Keratinocyte (primary cell): ENCODE measurements at regions not wholly inside any gene's neighbourhood (a gene's known extent, or its start where the extent isn't known, plus 50 kb on each side); places are given as distances from the start of the nearest gene placed in this dataset.

Source experiments
- DNase-seq: peaks from one replicate; pipeline ENCODE4 v3.0.0-alpha.2; 2011; ENCODE audit warnings: low read depth, missing footprints, low spot score
- FAIRE-seq: peaks from 2 replicates; lab custom pipeline; 2011; peaks lifted over from hg19 to GRCh38; lab: Jason Lieb, UNC
- H2AFZ ChIP-seq: 2 replicates; pipeline ENCODE4 v1.6.0; 2012; ENCODE audit warnings: low read length, control low read depth, inconsistent platforms; ENCODE audit not compliant: control insufficient read depth
- H3K27ac ChIP-seq: 2 replicates; pipeline ENCODE4 v1.5.1; 2011; ENCODE audit warnings: low read length; ENCODE audit not compliant: control insufficient read depth, insufficient read depth
- H3K27me3 ChIP-seq: 3 replicates; pipeline ENCODE4 v1.6.0; 2011; ENCODE audit warnings: low read length; ENCODE audit not compliant: control insufficient read depth, insufficient read depth; ENCODE audit errors: extremely low read depth
- H3K36me3 ChIP-seq, 2 experiments: 2 replicates in 1 of 2; 3 replicates in 1 of 2; pipeline ENCODE4 v1.5.1; 2011; ENCODE audit warnings: low read length in 2 of 2, mild to moderate bottlenecking in 1 of 2; ENCODE audit not compliant: control insufficient read depth in 2 of 2, insufficient read depth in 2 of 2; ENCODE audit errors: extremely low read depth in 1 of 2
- H3K4me1 ChIP-seq: 3 replicates; pipeline ENCODE4 v1.5.1; 2011; ENCODE audit warnings: low read length; ENCODE audit not compliant: control insufficient read depth, insufficient read depth; ENCODE audit errors: extremely low read depth
- H3K4me2 ChIP-seq: 3 replicates; pipeline ENCODE4 v1.6.0; 2011; ENCODE audit warnings: low read depth, low read length; ENCODE audit not compliant: control insufficient read depth, insufficient read depth; ENCODE audit errors: extremely low read depth
- H3K4me3 ChIP-seq, 3 experiments: fragments of 200-600 bp in 1 of 3; sonication (generic) in 1 of 3; 2 replicates in 2 of 3; 3 replicates in 1 of 3; pipeline ENCODE4 v1.5.1; 2011 to 2016; ENCODE audit warnings: low read length in 3 of 3, mild to moderate bottlenecking in 3 of 3, control low read depth in 2 of 3, inconsistent platforms in 1 of 3, low read depth in 1 of 3, mixed read lengths in 1 of 3, mixed run types in 1 of 3, moderate library complexity in 1 of 3; ENCODE audit not compliant: control insufficient read depth in 2 of 3, insufficient read depth in 2 of 3; ENCODE audit errors: extremely low read depth in 1 of 3
- H3K79me2 ChIP-seq: 2 replicates; pipeline ENCODE4 v1.6.0; 2012; ENCODE audit warnings: low read length; ENCODE audit not compliant: control insufficient read depth, insufficient read depth
- H3K9ac ChIP-seq: 3 replicates; pipeline ENCODE4 v1.6.0; 2011; ENCODE audit warnings: low read length; ENCODE audit not compliant: control insufficient read depth, insufficient read depth; ENCODE audit errors: extremely low read depth
- H3K9me1 ChIP-seq: 3 replicates; pipeline ENCODE4 v1.6.0; 2011; ENCODE audit warnings: low read length; ENCODE audit not compliant: control insufficient read depth, insufficient read depth; ENCODE audit errors: extremely low read depth
- H3K9me3 ChIP-seq: 2 replicates; pipeline ENCODE4 v1.5.1; 2012; ENCODE audit warnings: low read depth, low read length; ENCODE audit not compliant: control insufficient read depth
- H4K20me1 ChIP-seq: 3 replicates; pipeline ENCODE4 v1.6.0; 2011; ENCODE audit warnings: low read length; ENCODE audit not compliant: control insufficient read depth, insufficient read depth; ENCODE audit errors: extremely low read depth
- CTCF ChIP-seq, 3 experiments: IDR thresholded peaks in 1 of 3; conservative IDR thresholded peaks in 1 of 3; optimal IDR thresholded peaks in 1 of 3; 2 replicates in 2 of 3; 3 replicates in 1 of 3; pipeline versions ENCODE3 to v1.5.1; 2011; ENCODE audit warnings: low read length in 3 of 3, mild to moderate bottlenecking in 3 of 3, moderate library complexity in 2 of 3, control low read depth in 1 of 3, inconsistent platforms in 1 of 3; ENCODE audit not compliant: insufficient read depth in 2 of 3; ENCODE audit errors: extremely low read depth in 1 of 3
- EZH2 ChIP-seq: IDR thresholded peaks from one replicate; pipeline ENCODE4 v1.6.1; 2012; ENCODE audit warnings: inconsistent platforms, mild to moderate bottlenecking, low read length, moderate library complexity
- dilution Hi-C: fragments of 300-500 bp; cut with MboI; formaldehyde crosslinking; loops from one replicate; pipeline ENCODE4 v1.7.0; 2020; ENCODE audit warnings: low sequenced_read_pairs; ENCODE audit not compliant: extremely low pct_ligation_motif_present

- Histone ChIP-seq H3K9ac (no peak overlapping the region), H3K27me3 (peaks cover 7% of the 10 kb centered on the region), H3K36me3 (no peaks in the 10 kb centered on the region), H3K79me2 (no peaks in the 10 kb centered on the region), H3K4me2 (no peak overlapping the region), H4K20me1 (no peaks in the 10 kb centered on the region), H3K9me3 (no peaks in the 10 kb centered on the region), H3K4me1 (no peaks in the 10 kb centered on the region), H3K4me3 (no peak overlapping the region), H3K9me1 (no peaks in the 10 kb centered on the region), H3K27ac (no peak overlapping the region), H2AFZ (no peak overlapping the region)
- FAIRE-seq (no peak), DNase-seq (no peak)
- no peak for TF ChIP-seq EZH2
- TF ChIP-seq CTCF (optimal IDR thresholded peaks at IDR 0.05 in 1 of 3, IDR thresholded peaks at IDR 0.05 in 1 of 3, conservative IDR thresholded peaks at IDR 0.05 in 1 of 3; ENCODE audit: extremely low read depth in 1 of 3, insufficient read depth in 2 of 3, low read length in 3 of 3), result no peak
- dilution Hi-C loops, result no loop called here
Measured at GRCh38 chr20:40519918-40520317, 169.1 kb downstream of the MAFB start.

GRCh38 chr20:40512994-40513393, 176.0 kb downstream of the MAFB start:
- H3K9me3 ChIP-seq, result no peaks in the 10 kb centered on the region
- no peaks in the 10 kb centered on the region for H3K9me1 ChIP-seq
- no peak overlapping the region for H3K9ac ChIP-seq
- no peaks in the 10 kb centered on the region for H3K79me2 ChIP-seq
- no peaks in the 10 kb centered on the region for H3K27me3 ChIP-seq
- no peaks in the 10 kb centered on the region for H4K20me1 ChIP-seq
- FAIRE-seq (no peak), DNase-seq (no peak)
- no peak overlapping the region for H3K27ac ChIP-seq
- H3K36me3 ChIP-seq, result no peaks in the 10 kb centered on the region
- H3K4me3 ChIP-seq, result no peak overlapping the region
- dilution Hi-C loops, result no loop called here
- TF ChIP-seq EZH2 (no peak), CTCF (optimal IDR thresholded peaks at IDR 0.05 in 1 of 3, IDR thresholded peaks at IDR 0.05 in 1 of 3, conservative IDR thresholded peaks at IDR 0.05 in 1 of 3; ENCODE audit: extremely low read depth in 1 of 3, insufficient read depth in 2 of 3, low read length in 3 of 3) (no peak)
- no peak overlapping the region for H2AFZ ChIP-seq
- H3K4me1 ChIP-seq, result peaks cover 9% of the 10 kb centered on the region
- no peak overlapping the region for H3K4me2 ChIP-seq
